Esophagus (tissue), 2 donors: ENCODE measurements at regions not wholly inside any gene's neighbourhood (a gene's known extent, or its start where the extent isn't known, plus 50 kb on each side); places are given as distances from the start of the nearest gene placed in this dataset.
"Not testable (repeated sequence)": the region's sequence is repeated elsewhere in the genome, so short reads cannot be mapped to it uniquely, and the experiment has no call there.

ENCODE experiments used
- H3K27ac ChIP-seq, 2 donors: one replicate each; pipeline ENCODE4 v1.5.1; 2013; ENCODE audit warnings: low read depth in 2 of 2, mild to moderate bottlenecking in 2 of 2, inconsistent platforms in 1 of 2, low read length in 1 of 2, moderate library complexity in 1 of 2
- H3K27me3 ChIP-seq, 2 donors: one replicate each; pipeline ENCODE4 v1.6.1; 2013; ENCODE audit warnings: low read length in 2 of 2, control low read depth in 1 of 2, mild to moderate bottlenecking in 1 of 2; ENCODE audit not compliant: insufficient read depth in 2 of 2, control insufficient read depth in 1 of 2
- H3K36me3 ChIP-seq, 2 donors: one replicate each; pipeline ENCODE4 v1.6.1; 2013; ENCODE audit warnings: low read length in 1 of 2; ENCODE audit not compliant: control insufficient read depth in 2 of 2, insufficient read depth in 2 of 2
- H3K4me1 ChIP-seq, 2 donors: one replicate each; pipeline ENCODE4 v1.6.1; 2013; ENCODE audit warnings: low read length in 1 of 2; ENCODE audit not compliant: control insufficient read depth in 2 of 2, insufficient read depth in 2 of 2
- H3K4me3 ChIP-seq, 2 donors: one replicate each; pipeline ENCODE4 v1.5.1; 2013; ENCODE audit warnings: low read length in 2 of 2, mild to moderate bottlenecking in 2 of 2, low read depth in 1 of 2, moderate library complexity in 1 of 2
- H3K9me3 ChIP-seq, 2 donors: one replicate each; pipeline ENCODE4 v1.6.1; 2013; ENCODE audit warnings: mild to moderate bottlenecking in 2 of 2, low read depth in 1 of 2, low read length in 1 of 2, moderate library complexity in 1 of 2; ENCODE audit not compliant: control insufficient read depth in 2 of 2, insufficient read depth in 1 of 2
- WGBS, 2 donors: extraction: QIAGEN DNeasy Blood & Tissue Kit; methylation state at CpG; one replicate each; pipeline ENCODE4 v1.1.7; 2013; 5-methylcytosine and 5-hydroxymethylcytosine counted together
- donor health status: healthy with polysubstance abuse.
- donor health status: Bipolar disorder and iron deficiency.

GRCh38 chr21:17195351-17195750 is 317.5 kb upstream of the CXADR start:
- H3K36me3 ChIP-seq = no peaks in the 10 kb centered on the region
- no peak overlapping the region for H3K4me3 ChIP-seq
- 72 to 77% methylated on average over 1 of the region's 1 CpG for WGBS, 2 donors
- no peaks in the 10 kb centered on the region for H3K27me3 ChIP-seq
- H3K9me3 ChIP-seq = peaks cover 0 to 9% of the 10 kb centered on the region in 2 donors
- no peak overlapping the region for H3K27ac ChIP-seq
- H3K4me1 ChIP-seq = no peaks in the 10 kb centered on the region

- no peaks in the 10 kb centered on the region for H3K36me3 ChIP-seq
- no peaks in the 10 kb centered on the region for H3K4me1 ChIP-seq
- peaks cover 0 to 7% of the 10 kb centered on the region in 2 donors for H3K9me3 ChIP-seq
- WGBS, 2 donors = 43 to 61% methylated on average over 1 of the region's 1 CpG
- no peaks in the 10 kb centered on the region for H3K27me3 ChIP-seq
- no peak overlapping the region for H3K4me3 ChIP-seq
- H3K27ac ChIP-seq = no peak overlapping the region
These were observed 316.9 kb upstream of the CXADR start for GRCh38 chr21:17195976-17196375.

- H3K36me3 ChIP-seq = no peaks in the 10 kb centered on the region
- no peak overlapping the region for H3K4me3 ChIP-seq
- no peaks in the 10 kb centered on the region for H3K27me3 ChIP-seq
- no peaks in the 10 kb centered on the region for H3K4me1 ChIP-seq
- H3K9me3 ChIP-seq = peaks cover 0 to 1% of the 10 kb centered on the region in 2 donors
- H3K27ac ChIP-seq = no peak overlapping the region
- 60 to 64% methylated on average over 2 of the region's 2 CpGs for WGBS, 2 donors
These were observed 316.2 kb upstream of the CXADR start for GRCh38 chr21:17196623-17197022.

- H3K27ac ChIP-seq = no peak overlapping the region
- 23 to 45% methylated on average over 1 of the region's 1 CpG for WGBS, 2 donors
These were observed 314.8 kb upstream of the CXADR start for GRCh38 chr21:17197996-17198395.

GRCh38 chr21:17200250-17200649 is 312.6 kb upstream of the CXADR start:
- Histone ChIP-seq H3K4me3 (no peak overlapping the region), H3K27ac (no peak overlapping the region), H3K9me3 (no peaks in the 10 kb centered on the region), H3K36me3 (no peaks in the 10 kb centered on the region), H3K27me3 (no peaks in the 10 kb centered on the region), H3K4me1 (no peaks in the 10 kb centered on the region)
- 87 to 89% methylated on average over 2 of the region's 2 CpGs for WGBS, 2 donors

More at GRCh38 chr21:17197996-17198395, 314.8 kb upstream of the CXADR start:
- H3K9me3 ChIP-seq = no peaks in the 10 kb centered on the region
- H3K4me3 ChIP-seq = no peak overlapping the region
- H3K4me1 ChIP-seq = no peaks in the 10 kb centered on the region
- no peaks in the 10 kb centered on the region for H3K27me3 ChIP-seq
- no peaks in the 10 kb centered on the region for H3K36me3 ChIP-seq

- 71 to 77% methylated on average over 2 of the region's 2 CpGs for WGBS, 2 donors
These were observed 311.0 kb upstream of the CXADR start for GRCh38 chr21:17201741-17202260.

GRCh38 chr21:17214801-17215200 is 298.0 kb upstream of the CXADR start:
- Histone ChIP-seq H3K4me1 (no peaks in the 10 kb centered on the region), H3K27ac (no peak overlapping the region), H3K36me3 (no peaks in the 10 kb centered on the region), H3K27me3 (no peaks in the 10 kb centered on the region), H3K4me3 (no peak overlapping the region), H3K9me3 (no peaks in the 10 kb centered on the region)
- WGBS, 2 donors = 84 to 88% methylated on average over 3 of the region's 3 CpGs

More at GRCh38 chr21:17201741-17202260, 311.0 kb upstream of the CXADR start:
- Histone ChIP-seq H3K27ac (no peak overlapping the region), H3K4me3 (no peak overlapping the region), H3K9me3 (no peaks in the 10 kb centered on the region), H3K36me3 (no peaks in the 10 kb centered on the region), H3K4me1 (no peaks in the 10 kb centered on the region), H3K27me3 (no peaks in the 10 kb centered on the region)

GRCh38 chr21:17219050-17219449 is 293.8 kb upstream of the CXADR start:
- 92 to 94% methylated on average over 1 of the region's 1 CpG for WGBS, 2 donors

GRCh38 chr21:17231124-17231523 is 281.7 kb upstream of the CXADR start:
- no peak overlapping the region for H3K4me3 ChIP-seq
- 93% methylated on average over 2 of the region's 2 CpGs for WGBS, 2 donors
- H3K9me3 ChIP-seq = no peaks in the 10 kb centered on the region
- no peaks in the 10 kb centered on the region for H3K4me1 ChIP-seq
- H3K27ac ChIP-seq = no peak overlapping the region
- H3K27me3 ChIP-seq = no peaks in the 10 kb centered on the region
- no peaks in the 10 kb centered on the region for H3K36me3 ChIP-seq

More at GRCh38 chr21:17219050-17219449, 293.8 kb upstream of the CXADR start:
- H3K9me3 ChIP-seq, H3K27me3 ChIP-seq, H3K4me3 ChIP-seq, H3K27ac ChIP-seq, H3K36me3 ChIP-seq, H3K4me1 ChIP-seq: not testable (repeated sequence)

- peaks cover 0 to 2% of the 10 kb centered on the region in 2 donors for H3K27me3 ChIP-seq
- WGBS, 2 donors = 71 to 77% methylated on average over 3 of the region's 3 CpGs
- H3K9me3 ChIP-seq = no peaks in the 10 kb centered on the region
- no peaks in the 10 kb centered on the region for H3K4me1 ChIP-seq
- H3K36me3 ChIP-seq = no peaks in the 10 kb centered on the region
- H3K27ac ChIP-seq = no peak overlapping the region
- no peak overlapping the region for H3K4me3 ChIP-seq
These were observed 281.1 kb upstream of the CXADR start for GRCh38 chr21:17231771-17232170.
